ENCODE measurements at regions not wholly inside any gene's neighbourhood (a gene's known extent, or its start where the extent isn't known, plus 50 kb on each side); places are given as distances from the start of the nearest gene placed in this dataset.

DNA sequence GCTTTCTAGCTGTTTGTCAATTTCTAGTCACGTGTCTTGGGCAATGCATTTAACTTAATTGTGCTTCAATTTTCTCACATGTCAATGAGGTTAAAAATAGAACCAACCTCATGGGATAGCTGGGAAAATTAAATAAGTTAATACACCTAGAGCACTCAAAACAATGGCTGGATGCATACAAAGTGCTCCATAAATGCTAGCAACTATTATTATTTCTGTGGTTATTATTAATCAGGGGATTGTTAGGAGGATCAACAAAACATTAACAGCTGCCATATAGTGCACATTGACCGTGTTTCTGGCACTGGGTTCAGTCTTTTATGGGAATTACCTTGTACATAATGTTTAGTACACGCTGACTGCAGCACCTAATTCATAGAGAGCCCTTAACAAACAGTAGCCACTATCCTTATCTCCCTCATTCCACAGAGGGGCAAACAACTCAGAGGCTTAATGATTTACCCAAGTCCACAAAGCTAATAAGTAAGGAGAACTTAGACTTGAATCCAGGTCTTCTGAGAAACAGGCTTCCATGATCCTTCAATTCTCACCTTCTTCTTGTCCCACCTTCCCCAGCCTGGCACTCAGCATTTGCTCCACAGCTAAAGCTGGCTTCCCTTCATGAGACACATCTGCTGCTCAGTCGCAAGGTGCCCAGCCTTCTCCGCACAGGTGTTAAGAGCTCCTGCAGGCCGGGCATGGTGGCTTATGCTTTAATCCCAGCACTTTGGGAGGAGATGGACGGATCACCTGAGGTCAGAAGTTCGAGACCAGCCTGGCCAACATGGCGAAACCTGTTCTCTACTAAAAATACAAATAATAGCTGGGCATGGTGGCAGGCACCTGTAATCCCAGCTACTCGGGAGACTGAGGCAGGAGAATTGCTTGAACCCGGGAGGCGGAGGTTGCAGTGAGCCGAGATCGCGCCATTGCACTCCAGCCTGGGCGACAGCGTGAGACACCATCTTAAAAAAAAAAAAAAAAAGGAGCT is 137.4 kb upstream of the ABCA1 start:
- no peak for DNase-seq

DNA sequence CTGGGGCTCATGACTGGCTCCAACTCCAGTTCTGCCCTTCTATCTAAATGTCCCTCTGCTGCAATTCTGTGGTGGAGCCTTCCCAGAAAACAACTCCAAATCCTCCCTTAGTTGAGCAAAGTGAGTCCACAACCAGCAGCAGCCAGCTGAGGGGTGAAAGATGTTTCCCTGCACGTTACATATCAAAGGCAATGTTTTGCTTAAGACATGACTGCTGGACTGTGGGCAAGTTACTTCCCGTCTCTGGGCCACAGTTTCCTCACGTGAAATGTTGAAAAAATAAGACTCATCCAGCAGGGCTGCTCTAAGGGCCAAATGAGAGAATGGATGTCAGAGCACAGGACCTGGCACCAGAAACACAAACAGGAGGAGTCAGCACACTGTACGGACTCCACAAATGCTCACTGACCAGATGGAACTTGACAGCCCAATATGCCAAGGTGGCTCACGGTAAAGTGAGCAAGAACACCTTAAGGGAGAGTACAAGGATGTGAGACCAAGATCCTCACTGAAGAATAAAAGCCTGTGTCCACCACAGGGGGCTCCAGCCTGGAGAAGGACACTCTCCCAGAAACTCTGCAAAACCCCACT is 138.4 kb upstream of the ABCA1 start:
- DNase-seq = peak; percentile 12

DNA sequence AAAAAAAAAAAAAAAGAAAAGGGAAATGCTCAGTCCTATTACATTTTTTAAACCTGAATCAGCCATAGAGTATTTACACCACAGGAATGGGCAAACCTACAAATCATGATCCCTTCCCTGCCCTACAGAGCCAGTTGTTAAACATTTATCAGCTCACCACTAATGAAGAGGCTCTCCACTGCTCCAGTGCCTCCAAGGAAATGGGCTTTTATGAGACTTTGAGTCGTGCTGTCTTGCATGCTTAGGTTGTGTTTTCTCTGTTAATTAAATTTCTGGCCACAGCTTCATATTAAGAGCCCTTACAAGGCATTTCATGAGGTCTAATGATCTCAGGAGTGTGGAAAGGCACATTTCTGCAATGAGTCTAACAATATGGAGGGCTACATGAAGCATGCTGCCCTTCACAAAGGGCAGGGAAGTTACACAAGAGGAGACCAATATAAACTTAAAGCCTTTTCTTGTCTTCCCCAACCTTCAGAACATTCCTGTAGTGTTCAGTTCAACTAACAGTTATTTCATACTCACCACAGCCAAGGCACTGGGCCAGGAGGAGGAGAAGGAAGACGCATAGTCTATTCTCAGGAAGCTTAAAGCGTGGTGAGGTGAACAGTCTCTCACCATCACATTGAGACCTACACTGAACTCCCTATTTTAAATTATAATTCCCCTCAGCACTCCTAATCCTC is 140.1 kb upstream of the ABCA1 start:
- DNase-seq = peak; percentile 43

DNA sequence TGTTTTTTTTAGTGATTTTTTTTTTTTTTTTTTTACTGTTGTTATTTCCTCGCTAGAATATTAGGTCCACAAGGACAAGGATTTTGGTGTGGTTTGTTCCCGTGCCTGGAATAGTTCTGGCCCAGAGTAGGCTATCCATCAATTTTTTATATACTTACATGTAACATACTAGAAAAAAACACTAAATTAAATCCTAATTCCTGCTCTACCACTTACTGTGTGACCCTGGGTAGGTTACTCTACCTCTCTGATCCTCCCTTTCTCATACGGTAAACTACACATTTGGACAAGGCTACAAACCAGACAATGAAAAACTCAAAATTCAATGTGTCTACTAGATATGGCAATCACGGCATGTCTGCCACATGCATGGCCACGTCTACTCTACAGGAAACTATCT is 141.3 kb upstream of the ABCA1 start:
- DNase-seq = no peak

DNA sequence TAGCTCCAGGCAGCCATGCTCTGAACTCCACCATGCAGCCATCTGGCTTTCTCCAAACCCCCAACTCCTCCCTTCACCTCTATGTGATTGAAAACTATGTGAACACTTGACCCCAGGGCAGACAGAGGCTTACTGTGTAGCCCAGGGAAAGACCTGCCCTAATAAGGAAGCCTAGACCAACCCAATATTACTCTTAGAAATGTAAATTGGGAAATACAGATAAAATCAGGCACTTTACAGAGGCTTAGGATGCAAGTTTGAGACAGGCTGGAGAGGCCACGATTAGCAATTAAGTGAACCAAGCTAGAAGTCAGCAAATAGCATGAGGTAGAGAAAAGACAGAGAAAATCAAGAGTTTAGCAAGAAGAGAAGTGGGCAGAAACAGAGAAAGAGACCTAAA is 141.7 kb upstream of the ABCA1 start:
- DNase-seq = no peak

DNA sequence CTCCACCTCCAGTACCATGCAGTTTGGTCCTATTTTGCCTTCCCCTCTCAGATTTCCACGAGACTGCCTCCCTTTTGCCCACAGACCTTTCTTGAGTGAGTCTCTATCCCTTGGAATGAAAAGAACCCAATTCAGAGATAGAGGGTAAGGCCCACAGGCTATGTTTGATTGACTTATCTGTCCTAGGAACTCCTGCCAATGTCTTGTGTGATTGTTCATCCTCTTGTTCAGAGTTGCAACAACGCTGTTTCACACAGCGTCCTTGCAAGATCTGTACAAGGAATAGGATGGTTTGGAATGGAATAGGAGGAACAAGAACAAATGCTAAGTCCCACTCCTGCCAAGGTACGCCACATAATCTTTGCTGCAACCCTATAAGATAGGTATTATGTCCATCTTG is 142.2 kb upstream of the ABCA1 start:
- DNase-seq = no peak

DNA sequence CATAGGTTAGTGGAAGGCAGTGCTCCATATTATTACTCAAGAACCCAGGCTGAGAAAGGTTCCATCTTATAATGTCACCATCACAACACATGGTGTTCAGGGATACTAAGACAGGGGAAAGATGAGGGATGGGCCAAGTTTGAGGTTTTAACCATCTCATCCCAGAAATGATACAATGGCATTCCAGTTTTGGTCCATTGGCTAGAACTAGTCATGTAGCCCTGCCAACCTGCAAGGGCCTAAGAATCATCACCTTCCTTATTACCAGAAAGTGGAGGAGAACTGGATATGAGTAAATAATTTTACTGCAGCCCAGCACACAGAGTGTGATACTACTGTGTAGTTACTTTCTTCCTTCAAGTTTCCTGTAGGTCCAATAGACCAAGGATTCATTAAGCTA is 144.5 kb upstream of the ABCA1 start:
- DNase-seq = no peak

DNA sequence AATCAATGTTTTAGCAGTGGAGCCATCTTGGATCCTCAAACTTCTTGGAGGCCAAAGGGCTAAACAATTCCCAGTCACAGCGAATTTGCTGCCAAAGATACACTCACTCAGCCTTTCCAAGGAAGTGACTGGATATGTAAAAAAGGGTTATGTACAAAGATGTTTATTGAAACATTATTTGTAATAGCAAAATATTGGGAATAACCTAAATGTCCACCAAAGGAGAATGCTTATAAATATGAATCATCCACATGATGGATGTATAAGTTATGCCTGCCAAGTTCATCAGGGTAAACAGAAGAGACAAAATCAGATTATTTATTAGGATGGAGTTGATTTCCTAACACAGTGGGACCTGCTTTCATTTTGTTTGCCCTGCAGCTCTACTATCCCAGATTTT is 145.2 kb upstream of the ABCA1 start:
- DNase-seq = no peak

DNA sequence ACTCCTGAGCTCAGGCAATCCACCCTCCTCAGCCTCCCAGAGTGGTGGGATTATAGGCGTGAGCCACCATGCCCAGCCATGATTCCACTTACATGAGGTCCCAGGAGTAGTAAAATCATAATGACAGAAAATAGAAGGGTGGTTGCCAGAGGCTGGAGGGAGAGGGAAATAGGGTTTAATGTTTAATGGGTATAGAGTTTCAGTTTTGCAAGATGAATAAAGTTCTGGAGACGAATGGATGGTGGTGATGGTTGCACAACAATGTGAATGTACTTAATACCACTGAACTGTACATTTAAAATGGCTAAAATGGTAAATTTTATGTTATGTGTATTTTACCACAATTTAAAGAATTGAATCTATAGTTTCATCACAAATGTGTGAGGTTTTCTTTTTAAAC is 146.5 kb upstream of the ABCA1 start:
- no peak for DNase-seq

DNA sequence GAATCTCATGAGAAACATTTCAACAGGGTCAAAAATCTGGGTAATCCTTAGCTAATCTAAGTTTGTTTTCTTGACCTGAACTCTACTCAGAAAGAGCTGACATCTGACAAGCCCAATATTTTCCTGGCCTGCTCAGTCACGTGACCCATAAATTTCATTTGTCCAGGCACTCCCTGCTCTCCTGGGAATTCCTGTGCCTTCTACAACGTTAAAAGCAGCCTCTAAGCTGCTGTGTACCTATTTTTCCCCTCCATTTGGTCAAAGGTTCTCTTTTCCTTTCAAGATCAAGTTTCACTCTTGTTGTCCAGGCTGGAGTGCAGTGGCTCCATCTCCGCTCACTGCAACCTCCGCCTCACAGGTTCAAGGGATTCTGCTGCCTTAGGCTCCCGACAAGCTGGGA is 148.8 kb upstream of the ABCA1 start:
- DNase-seq = no peak

DNA sequence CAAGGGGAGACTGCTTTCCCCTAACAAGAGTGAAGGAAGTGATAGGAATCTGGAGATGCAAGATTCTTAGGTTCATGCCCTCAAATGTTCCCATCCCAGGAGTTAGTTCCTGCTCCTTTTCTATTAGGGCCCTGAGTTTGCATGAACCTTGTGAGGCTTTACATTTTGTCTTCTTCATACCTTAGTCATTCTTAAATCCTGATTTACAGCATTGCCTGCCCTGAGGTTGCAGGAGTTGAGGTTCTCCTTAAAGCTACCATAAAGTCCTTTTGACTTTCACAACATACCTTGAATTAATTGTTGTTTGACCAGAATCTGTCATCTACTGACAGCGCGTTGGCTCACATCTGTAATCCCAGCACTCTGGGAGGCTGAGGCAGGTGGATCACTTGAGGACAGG is 151.5 kb upstream of the ABCA1 start:
- no peak for DNase-seq

DNA sequence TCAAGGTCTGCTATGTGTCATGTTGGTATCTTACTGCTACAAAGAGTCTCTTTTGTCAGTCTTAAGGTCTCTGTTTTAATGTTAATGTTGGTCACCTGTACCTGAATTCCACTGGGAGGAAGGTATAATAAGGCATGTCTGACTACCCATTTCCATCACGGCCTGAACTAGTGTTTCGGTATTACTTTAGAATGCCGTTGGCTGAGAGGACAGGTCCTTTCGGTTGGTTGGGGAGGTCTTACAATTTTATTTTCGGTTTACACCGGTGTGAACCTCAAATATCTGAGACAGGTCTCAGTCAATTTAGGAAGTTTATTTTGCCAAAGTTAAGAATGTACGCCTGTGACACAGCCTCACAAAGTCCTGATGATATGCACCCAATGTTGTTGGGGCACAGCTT is 154.9 kb upstream of the ABCA1 start:
- no peak for DNase-seq

DNA sequence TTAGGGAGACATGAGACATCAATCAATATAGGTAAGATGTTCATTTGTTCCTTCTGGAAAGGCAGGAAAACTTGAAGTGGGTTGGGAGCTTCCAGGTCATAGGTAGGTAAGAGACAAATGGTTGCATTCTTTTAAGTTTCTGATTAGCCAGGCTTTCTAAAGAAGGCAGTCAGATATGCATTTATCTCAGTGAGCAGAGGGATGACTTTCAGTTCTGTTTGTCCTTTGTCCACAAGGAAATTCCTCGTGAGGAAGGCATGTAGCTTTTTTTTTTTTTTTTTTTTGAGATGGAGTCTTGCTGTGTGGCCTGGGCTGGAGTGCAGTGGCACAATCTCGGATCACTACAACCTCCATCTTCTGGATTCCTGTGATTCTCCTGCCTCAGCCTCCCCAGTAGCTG is 155.3 kb upstream of the ABCA1 start:
- no peak for DNase-seq

DNA sequence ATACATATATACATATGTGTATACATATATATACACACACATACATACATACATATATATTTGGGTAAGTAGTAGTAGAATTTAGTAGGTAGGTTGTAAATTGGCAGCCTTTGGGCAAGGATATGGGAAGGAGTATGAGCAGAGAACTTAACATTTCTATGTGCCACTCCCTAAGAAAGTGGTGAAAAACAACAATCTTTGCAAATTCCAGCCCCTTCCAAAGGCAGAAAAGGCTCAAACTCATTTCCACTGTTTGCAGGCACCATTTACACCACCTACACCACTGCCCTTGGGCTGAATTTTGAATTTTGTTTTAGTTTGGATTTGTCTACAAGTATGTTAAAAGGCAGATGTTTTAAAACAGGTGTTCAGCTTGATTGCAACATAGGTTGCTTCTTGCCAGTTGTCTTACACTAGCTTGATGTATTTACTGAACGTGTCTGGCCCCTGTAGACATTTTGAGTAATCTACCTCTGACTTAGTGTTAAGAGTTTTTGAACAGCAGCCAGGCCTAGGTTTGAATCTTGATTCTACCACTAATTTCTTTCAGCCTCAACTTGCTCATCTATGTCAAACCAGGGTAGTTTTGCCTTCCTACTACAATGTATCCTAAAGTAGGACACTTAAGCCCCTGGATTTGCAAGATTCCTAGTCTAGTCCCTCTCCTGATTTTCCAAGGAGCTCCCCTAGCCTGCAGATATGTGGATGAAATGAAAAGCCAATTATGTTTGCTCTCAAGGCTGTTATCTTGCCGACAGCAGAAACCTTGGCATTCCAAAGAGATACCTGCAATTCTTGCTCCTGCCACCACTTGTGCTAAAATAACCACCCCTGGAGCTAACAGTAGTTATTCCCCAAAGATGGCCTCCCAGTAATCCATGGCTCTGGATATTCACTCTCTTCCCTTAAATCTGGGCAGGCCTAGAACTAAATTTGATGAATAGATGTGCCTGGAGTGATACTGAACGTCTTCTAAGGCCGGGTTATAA is 156.2 kb upstream of the SLC44A1 start:
- DNase-seq = no peak

DNA sequence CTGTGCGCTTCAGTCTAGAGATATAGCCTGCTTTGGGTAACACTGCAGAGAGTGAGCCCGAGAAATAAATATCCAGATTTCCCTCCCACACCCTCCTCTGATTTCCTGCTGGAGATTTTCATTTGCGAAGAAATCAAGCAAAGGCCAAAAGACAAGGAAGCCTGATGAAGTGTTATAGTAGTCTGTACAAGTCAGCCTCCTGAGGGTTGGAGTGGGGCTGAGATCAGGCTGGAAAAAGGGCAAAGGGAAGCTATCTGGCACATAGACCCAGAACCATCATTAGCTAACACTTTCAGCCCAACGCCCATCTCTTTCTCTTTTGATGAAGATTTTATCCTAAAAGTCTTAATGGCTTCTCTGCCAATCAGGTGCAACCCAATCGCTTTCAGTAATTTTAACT is 154.6 kb upstream of the SLC44A1 start:
- no peak for DNase-seq

DNA sequence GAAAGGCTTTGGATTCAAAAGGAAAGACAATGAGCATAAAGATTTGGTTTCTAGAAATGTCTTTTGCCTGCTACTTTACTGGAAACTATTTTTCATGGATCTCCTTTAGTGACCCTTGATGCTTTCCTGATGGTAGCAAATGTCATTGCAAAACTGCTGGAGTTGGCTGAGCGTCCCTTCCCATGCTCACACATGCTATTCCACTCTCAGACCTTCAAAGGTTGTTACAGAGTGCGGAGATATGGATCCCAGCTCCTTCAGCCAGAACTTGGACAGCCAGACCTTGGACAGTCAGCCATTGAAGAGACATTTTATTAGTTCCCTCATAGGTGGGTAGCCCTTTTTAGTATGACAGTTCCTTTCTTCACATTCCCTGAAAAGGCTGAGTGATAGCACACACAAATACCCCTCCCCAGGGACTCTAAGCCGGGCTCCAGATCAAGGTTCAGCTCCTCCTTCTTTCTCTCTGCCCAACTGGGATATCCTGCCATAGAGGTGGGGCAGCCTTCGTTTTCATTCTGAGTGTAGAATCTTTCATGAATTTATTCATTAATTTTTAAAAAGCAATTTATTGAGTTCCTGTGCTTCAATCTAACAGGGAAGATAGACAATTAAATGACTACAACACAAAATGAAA is 153.3 kb upstream of the SLC44A1 start:
- DNase-seq = no peak

DNA sequence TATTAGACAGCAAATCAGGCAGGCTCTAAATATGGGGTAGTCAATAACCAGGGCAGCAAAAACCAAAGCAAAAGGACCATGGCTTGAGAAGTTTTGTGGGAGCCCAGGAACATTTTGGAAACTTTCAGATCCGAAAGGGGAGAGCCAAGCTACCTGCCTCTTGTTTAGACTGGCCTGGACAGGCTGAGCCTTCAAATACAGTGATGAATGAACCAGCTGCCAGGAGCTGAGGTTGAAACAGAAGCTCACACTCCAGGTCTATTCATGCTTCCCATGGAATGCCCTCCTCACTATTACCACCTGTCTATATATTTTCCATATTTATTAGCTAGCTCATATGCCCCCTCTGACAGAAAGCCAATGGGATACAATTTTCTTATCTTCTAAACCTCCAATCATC is 150.8 kb upstream of the SLC44A1 start:
- no peak for DNase-seq

DNA sequence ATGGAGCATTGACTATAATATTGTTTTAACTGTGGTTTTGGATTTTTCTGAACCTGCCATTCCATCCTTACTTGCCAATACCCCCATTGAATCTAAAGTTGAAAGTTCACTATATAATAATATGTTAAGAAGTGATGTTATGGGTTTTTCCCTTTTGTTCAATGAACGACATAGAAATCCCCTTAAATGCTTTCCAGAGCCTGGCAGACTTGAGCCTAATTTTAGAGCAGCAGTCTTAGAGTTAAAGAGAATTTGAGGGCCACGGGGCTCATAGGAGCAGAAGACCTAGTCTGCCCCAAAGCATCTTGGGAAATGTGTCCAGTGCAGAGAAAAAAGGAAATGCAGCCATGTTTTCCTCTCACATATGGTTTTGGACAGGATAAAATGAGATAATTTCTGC is 146.1 kb upstream of the SLC44A1 start:
- DNase-seq = no peak

DNA sequence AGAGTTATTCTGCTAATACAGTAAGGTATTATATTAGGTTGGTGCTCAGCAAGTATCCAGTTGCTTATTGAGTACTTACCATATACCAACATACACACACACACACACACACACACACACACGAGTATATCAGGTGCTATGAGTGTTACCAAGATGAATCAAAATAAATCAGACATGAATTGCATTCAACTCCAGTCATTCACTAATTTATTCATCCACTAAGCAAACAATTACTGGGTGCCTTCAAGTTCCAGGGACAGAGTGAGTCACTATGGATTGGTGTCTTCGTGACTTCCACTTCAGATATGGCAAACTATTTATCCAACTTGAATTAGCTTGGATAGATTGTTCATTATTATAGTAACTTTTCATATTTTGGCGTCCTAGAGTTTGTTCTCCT is 140.7 kb upstream of the SLC44A1 start:
- no peak for DNase-seq

DNA sequence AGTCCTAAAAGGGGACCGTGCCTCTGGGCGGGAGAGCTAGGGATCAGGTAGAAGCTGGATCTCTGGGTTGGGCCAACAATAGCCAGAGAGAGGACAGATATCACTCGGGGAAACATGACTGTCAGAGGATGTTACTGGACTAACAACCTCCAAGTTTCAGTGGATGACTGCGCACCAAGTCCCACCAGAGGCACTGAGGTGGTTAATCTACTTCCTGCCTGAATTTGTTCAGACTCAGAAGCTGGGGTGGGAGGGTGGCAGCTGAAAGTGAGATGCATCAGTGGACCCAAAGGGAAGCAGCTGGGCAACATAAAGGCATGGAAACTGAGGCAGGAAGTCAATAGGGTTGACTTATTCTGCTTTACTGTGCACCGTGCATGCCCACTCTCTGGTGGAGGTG is 130.1 kb upstream of the SLC44A1 start:
- DNase-seq = no peak

DNA sequence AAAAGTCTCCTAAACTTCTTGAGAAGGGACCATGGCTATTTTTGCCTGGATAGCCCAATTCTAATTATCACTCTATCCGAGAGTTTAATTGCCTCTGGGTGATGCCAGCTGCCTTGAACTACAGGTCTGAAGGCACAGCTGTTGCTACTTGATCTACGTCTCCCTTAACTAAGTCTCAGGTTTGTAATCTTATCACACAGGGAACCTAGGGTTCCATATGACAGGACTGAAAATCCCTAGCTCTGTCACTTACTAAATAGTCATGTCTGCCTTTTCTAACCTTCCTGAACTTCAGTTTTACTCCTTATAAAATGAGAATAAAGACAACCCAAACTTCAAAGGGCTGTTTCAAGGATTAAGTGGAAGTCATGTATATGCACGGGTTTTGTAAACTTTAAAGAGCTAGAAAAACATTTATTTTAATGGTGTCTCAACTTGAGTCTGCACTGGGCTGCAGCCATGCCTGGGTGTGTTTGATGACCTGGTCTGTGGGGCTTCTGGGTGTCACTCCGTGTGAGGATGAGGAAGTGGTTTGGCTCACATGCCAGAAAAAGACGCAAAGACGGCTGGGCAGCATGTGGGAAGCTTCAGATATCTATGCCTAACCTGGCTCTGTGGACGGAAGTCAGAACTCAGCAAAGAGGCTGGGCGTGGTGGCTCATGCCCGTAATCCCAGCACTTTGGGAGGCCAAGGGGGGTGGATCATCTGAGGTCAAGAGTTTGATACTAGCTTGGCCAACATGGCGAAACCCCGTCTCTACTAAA is 129.3 kb upstream of the SLC44A1 start:
- peak; percentile 81 for DNase-seq
